HG03097 (cell line): ENCODE measurements at regions not wholly inside any gene's neighbourhood (a gene's known extent, or its start where the extent isn't known, plus 50 kb on each side); places are given as distances from the start of the nearest gene placed in this dataset.
"Not testable (repeated sequence)": the region's sequence is repeated elsewhere in the genome, so short reads cannot be mapped to it uniquely, and the experiment has no call there.

Source experiments
- ATAC-seq: cut with Tn5 transposase; IDR thresholded peaks from one replicate; pipeline ENCODE4 v1.9.1; 2021; ENCODE audit not compliant: unreplicated experiment, low FRiP score

DNA sequence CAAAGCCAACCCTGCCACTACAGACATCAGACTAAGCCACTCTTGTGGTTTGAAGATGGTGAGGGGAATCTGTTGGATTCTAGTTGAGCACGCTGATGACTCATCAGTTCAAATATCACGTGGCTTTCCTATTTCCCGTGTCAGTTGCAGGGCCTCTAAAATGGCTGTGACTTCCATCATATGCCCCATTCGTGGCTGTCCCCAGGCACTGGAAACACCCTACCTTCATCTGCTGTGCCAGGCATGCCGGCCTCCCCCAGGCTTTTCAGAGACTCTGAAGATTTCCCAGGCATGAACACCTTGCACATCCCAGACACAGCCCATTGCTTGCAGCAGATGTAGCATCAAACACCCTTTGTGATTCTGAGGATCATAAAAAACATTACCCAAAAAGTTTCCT, 659.9 kb downstream of the UQCRFS1 start:
- no peak for ATAC-seq

DNA sequence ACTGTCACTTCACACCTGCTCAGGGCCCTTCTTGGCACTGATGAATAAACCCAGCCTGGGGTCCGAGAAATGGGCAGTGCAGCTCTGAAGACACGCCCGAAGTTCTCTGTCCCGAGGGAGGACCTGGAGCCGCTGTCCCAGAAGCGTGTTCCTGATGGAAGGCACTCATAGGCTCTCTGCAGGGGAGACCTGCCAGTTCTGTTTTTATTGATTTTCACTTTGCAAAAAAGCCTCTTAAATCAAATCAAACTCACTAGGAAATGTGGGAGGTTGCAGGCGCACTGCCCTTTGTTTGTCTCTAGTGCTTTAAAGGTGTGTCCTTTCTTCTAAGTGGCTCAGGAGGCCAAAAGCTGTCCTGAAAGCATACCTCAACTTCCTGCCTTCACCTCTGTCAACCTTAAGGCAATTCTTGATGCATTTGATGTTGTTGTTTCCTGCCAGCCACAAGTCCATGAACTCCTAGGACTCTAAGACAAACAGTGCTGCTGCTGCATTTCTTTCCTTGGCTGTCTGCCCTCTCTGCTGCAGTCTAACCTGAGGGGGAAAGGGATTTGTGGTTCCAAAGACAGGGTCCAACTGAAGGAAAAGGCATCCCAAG, 663.2 kb downstream of the UQCRFS1 start:
- no peak for ATAC-seq

DNA sequence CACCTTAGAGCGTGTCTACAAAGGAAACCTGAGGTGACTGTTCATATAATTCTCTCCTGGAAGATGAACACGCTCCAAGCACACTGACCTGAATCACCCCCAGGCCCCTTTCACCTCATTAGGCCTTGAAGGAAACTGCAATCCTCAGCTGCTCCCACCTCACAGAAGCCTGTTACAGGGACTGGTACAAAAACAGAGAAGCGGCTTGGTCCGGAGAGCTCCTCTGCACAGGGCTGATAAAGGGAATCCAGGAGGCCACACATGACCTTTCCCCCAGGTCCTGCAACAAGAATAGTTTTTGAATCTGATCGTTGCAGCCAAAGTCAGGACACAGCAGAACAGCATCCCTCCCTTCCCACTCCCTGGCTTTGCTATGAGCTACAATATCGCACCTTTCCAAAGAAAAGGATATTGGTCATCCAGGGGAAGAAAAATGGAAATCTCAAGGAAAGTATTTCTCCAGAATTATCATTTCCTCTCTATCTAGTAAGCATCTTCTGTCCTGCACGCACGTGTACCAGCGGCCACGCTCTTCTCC, 666.7 kb downstream of the UQCRFS1 start:
- no peak for ATAC-seq

DNA sequence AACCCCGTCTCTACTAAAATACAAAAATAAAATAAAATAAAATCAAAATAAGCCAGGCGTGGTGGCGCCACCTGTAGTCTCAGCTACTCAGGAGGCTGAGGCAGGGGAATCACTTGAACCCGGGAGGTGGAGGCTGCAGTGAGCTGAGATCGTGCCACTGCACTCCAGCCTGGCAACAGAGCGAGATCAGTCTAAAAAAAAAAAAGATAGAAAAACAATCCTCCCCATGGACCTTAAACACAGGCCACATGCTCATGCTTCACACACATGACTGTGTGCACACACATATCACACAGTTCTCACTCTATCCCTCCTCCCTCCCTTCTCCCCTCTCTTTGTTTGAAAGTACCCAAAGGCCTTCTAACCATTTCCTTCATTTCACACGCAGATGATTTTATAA, 667.6 kb downstream of the UQCRFS1 start:
- ATAC-seq = not testable (repeated sequence)

DNA sequence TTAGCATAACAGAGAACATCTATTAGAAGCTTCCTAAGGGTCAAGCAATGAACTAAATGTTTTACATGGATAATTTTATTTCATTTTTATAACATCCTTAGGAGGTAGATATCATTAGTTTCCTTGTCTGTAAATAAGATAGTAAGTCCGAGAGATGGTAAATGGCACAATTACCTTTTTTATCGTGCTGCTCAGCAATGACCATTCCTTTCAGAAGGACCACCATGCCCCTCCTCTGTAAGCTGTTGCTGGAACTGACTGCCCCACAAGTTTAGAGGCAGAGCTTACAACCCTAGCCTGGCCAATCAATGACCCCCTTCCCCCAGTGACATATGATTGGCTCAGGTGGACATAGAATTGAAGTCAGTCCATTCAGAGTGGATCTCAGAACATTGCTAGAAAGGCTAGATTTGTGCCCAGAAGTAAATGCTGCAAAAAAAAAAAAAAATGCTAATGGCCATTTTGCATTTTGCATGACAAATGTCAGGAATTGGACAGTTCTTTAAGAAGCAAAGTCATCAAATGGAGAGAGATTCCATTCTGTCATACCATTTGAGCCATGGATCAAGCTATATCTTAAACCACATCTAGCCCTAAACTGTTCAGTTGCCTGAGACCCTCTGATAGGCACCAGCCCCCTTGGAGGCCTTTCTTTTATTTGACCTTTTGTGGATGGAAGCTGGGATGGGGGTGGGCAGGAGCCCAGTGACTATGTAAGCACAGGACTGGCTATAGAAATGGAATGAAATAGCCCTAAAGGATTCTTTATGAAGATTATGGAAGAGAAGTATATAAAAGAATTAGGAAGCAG, 668.3 kb downstream of the UQCRFS1 start:
- no peak for ATAC-seq

DNA sequence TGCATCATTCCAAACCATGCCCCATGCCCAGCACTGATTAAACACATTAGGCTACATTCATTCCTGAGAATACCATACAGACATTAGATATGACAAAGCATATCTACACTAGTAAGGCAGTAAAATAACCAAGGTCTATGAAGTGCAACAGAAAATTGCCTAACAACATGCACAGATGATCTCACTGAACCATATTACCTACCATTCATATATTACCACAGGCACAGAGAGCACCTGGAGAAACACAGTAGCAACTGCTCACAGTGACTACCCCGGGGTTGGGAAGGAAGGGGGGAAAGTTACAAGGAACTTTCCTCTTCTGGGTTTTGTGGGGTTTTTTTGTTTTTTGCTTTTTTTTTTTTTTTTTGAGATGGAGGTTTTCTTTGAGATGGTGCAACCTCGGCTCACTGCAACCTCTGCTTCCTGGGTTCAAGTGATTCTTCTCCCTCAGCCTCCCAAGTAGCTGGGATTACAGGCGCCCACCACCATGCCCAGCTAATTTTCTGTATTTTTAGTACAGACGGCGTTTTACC, 669.6 kb downstream of the UQCRFS1 start:
- no peak for ATAC-seq

DNA sequence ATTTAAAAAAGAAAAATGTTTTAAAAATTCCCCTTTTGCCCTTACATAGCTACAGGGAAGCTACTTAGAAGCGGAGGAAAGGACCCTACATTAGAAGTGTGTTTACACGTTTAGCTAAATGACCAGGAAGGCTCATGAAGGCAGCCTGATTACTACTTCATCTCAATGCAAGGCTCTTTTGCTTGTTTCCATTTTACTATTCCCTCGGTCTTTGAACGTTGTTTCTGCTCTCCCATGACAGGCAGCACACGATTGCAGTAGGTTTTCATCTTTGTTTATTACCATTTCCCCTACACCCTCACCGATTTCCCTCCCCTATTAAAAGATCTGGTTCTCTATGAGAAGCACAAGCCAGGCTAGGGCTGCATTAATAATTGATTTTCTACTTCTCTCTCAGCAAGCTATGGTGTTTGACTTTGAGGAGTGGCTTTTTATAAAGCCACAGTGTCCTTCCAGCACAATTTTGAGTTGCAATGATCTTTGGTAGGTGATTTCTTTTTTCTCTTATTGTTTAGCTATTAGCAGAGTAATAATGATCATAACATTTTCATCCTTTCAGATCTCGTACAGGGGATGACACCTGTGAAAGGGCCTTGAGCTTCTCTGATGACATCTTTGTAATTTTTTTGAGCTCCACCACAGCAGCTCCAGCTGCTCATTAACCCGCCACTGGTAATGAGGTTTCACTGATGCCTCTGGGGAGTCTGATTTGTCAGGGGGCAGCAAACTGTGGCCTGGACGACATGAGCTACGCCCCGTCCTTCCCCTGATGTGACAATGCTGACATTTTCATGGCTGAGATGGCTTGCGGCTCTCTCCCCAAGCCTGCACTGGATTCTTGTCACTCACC, 670.3 kb downstream of the UQCRFS1 start:
- no peak for ATAC-seq

DNA sequence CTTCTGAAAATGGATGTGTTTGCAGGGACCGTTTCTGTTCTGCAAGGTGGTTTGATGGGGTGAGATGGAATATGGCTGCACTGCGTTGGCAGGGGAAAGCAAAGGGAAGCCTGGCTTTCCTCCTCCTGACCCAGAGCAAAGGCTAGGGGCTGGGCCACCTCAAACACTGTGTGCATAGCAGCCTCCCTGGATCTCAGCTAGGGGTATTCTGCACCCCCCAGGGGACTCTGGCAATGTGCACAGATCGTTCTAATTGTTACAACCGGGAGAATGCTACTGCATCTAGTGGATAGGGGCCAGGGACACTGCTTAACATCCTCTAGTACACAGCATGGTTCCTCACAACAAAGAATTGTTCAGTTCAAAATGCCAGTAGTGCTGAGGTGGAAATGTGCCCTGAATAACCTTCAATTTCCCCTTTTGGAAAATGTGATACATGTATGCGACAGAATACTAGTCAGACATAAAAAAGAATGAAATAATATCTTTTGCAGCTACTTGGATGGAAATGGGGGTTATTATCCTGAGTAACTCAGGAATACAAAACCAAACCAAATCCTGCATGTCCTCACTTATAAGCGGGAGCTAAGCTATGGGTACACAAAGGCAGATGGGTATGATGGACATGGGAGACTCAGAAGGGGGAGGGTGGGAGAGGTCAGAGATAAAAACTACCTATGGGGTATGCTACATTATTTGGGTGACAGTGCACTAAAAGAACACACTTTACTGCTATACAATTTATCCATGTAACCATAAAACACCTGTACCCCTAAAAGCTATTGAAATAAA, 671.2 kb downstream of the UQCRFS1 start:
- no peak for ATAC-seq

DNA sequence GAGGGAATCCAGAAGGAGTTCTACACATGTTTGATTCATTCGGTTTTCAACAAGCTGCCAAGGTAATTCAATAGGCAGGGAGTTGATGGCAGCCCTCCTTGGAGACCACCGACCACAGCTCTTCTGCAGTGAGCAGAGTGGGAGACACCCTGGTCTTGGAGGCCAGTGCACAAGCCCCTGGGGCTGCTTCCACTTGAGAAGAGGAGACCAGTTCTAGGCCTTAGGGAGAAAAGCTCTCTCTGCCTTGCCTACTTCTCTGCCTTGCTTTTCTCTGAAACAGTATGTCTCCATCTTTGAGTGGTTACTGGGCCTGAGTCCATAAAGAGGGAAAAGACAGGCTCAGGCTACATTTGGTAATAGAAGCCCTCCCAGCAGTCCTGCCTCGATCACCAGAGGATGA, 671.9 kb downstream of the UQCRFS1 start:
- no peak for ATAC-seq

DNA sequence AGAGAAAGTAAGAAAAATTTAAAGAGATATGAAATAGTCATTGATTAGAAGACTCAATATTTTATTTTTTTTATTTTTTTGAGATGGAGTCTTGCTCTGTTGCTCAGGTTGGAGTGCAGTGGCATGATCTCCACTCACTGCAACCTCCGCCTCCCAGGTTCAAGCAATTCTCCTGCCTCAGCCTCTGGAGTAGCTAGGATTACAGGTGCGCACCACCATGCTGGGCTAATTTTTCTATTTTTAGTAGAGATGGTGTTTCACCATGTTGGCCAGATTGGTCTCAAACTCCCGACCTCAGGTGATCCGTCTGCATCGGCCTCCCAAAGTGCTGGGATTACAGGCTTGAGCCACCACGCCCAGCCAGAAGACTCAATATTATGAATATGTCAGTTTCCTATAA, 672.6 kb downstream of the UQCRFS1 start:
- not testable (repeated sequence) for ATAC-seq

DNA sequence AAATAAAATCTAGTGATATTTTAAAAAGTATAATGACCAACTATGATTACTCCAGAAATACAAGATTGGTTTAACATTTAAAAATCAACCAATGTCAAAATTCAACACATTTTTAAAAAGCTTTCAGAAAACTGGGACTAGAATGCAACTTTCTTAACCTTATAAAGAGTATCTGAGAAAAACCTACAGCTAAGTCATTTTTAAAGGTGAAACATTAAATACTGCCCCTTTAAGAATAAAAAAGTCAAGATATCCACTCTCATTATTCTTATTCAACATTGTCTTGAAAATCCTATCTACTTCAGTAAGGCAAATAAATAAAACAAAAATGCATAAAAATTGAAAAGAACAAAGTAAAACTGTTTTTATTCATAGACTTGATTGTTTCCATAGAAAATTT, 673.2 kb downstream of the UQCRFS1 start:
- ATAC-seq = no peak

DNA sequence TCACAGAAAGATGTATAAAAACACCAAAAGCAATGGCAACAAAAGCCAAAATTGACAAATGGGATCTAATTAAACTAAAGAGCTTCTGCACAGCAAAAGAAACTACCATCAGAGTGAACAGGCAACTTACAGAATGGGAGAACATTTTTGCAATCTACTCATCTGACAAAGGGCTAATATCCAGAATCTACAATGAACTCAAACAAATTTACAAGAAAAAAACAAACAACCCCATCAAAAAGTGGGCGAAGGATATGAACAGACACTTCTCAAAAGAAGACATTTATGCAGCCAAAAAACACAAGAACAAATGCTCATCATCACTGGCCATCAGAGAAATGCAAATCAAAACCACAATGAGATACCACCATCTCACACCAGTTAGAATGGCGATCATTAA, 674.4 kb downstream of the UQCRFS1 start:
- not testable (repeated sequence) for ATAC-seq

DNA sequence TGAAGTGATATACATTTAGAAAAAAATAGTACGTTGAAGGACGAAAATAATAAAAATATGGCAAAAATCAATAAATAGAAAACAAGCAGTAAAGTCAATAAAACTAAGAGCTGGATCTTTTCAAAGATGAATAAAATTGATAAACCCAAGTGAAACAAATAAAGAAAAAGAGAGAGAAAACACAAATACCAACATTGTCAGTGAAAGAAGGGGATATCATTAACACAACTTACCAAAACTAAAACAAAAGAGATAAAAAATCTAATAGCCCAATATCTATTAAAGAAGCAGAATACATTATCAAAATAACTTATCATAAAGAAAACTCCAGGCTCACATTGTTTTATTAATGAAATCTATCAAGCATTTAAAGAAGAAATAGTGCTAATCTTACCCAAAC, 675.1 kb downstream of the UQCRFS1 start:
- no peak for ATAC-seq

DNA sequence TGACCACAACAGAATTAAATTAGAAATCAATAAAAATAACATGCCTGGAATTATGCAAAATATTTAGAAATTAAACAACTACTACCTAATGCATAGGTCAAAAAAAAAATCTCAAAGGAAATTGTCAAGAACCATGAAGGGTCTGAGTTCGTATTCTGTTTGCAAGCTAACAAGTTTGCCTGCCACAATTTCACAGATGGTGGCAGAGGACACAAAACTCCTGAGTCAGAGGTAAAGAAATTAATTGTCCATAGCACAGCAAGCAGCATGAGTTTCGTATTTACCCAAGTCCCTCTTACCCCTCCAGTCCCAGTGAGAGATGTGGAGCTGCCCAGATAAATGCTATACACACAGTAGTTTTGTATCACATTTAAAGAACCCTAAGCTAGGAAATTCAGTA, 675.9 kb downstream of the UQCRFS1 start:
- no peak for ATAC-seq

DNA sequence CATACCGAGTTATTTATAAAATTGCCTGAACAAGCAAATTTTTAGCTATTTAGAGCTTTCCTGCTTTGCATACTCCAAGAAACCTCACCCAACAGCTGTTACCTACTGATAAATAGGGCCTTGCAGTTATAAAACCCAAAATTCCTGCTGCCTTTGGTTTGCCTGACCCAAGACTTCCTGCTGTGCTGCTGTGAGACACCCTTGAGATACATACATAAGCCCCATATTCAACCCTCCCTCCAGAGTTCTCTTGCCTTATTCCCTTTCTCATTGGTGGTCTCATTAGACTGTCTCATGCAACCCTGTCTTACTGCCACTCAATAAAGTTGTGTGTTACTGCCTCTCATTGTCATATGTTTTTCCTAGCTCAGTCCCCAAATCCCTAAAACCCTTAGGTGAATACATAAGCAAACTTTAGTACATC, 677.6 kb downstream of the UQCRFS1 start:
- ATAC-seq = no peak

DNA sequence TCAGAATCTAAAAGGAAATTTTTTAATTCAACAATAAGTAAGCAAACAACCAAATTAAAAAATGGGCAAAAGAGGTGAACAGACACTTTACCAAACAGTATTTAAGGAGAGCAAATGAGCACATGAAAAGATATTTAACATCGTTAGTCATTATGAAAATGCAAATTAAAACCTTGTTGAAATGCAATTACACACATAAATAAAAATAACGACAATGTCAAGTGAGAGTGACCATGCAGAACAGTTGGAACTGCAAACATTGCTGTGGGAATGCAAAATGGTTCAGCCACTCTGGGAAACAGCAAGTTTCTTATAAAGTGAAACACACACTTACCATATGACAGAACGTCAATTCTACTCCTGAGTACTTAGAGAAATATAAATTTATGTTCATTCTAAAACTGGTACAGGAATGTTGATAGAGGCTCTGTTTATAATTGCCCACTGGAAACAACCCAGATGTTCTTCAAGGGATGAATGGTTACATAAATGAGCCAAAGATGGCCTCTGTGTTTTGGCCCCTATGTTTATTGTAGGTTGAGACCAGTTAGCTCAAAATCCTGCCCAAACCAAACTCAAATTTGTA, 678.1 kb downstream of the UQCRFS1 start:
- ATAC-seq = no peak

DNA sequence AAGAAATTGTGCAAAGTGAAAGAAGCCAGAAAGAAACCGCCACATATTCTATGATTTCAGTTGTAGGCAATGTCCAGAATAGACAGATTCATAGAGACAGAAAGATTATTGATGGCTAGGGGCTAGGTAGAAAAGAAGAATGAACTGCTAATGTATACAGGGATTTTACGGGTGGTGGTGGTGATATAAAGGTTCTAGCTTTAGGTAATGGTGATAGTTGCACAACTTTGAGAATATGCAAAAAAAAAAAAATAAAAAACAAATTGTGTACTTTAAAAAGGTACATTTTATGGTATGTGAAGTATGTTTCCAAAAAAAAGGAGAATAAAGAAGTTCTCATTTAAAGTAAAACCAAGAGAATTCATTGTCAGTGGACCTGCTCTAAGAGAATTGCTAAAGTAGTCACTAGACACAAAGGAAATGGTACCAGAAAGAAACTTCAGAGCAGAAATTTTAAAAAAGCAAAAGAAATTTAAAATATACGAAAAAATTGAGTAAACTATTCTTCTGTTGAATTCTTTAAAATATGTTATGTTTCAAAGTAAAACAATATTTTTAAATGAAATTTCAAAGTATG, 680.1 kb downstream of the UQCRFS1 start:
- no peak for ATAC-seq

DNA sequence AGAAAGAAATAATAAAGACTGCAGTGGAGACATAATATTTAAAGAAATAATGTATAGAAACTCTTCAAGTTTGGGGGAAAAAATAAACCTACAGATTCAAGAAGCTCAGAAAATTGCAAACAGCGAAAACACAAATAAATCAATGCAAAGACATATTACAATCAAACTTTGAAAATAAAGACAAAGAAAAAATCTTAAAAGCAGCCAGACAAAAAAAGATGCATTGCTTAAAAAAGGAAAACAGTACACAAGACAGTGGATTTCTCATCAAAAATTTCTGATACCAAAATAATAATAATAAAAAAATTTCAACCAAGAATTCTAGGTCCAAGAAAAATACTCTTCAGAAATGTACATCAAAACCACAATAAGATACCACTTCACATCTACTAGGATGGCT, 681.0 kb downstream of the UQCRFS1 start:
- ATAC-seq = no peak

DNA sequence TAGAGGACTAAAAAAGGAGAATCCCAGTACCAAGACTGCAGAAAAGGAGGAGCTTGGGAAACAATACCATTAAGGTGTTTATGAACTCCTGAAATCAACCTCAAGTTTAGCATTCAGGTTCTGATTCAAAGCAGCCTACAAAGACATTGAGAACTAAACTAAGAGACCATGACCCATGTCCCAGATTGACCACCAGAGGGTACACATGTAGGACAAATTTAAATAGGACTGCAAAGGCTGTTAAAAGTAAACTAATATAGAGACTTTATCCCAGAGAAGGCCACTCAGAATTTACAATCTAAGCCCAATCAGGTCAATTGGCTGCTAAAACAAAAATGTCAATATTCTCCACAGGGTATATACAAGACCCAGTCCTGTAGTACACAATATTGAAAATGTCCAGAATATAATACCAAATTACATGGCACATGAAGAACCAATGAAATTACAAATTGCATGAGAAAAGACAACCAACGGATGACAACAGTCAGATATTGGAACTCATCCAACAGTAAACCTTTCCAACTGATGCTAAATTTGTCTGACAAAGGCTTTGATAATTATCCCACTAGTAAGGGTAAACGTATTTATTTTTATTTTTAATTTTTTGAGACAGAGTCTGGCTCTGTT, 682.4 kb downstream of the UQCRFS1 start:
- no peak for ATAC-seq
